Osteoblast (primary cell): ENCODE measurements at regions not wholly inside any gene's neighbourhood (a gene's known extent, or its start where the extent isn't known, plus 50 kb on each side); places are given as distances from the start of the nearest gene placed in this dataset.

Experiments used
- DNase-seq: peaks from one replicate; pipeline ENCODE4 v3.0.0; 2011; ENCODE audit warnings: low spot score, mixed read lengths; ENCODE audit not compliant: insufficient read length; ENCODE audit errors: missing footprints
- H2AFZ ChIP-seq: 2 replicates; pipeline ENCODE4 v1.6.0; 2011; ENCODE audit warnings: mild to moderate bottlenecking, low read length
- H3K27ac ChIP-seq: 2 replicates; pipeline ENCODE4 v1.5.1; 2011; ENCODE audit warnings: mild to moderate bottlenecking, low read depth, low read length, moderate library complexity
- H3K27me3 ChIP-seq: 2 replicates; pipeline ENCODE4 v1.6.0; 2012; ENCODE audit warnings: mild to moderate bottlenecking, control low read depth, inconsistent platforms, low read length, moderate library complexity; ENCODE audit not compliant: insufficient read depth
- H3K36me3 ChIP-seq: 2 replicates; pipeline ENCODE4 v1.5.1; 2011; ENCODE audit warnings: mild to moderate bottlenecking, low read length, control low read depth, moderate library complexity; ENCODE audit not compliant: insufficient read depth
- H3K4me1 ChIP-seq: 2 replicates; pipeline ENCODE4 v1.5.1; 2011; ENCODE audit warnings: mild to moderate bottlenecking, low read length, control low read depth, moderate library complexity; ENCODE audit not compliant: insufficient read depth
- H3K4me2 ChIP-seq: 2 replicates; pipeline ENCODE4 v1.6.0; 2011; ENCODE audit warnings: mild to moderate bottlenecking, low read length; ENCODE audit not compliant: insufficient read depth
- H3K4me3 ChIP-seq: fragments of 200-600 bp; sonication (generic); 3 replicates; pipeline ENCODE4 v1.5.1; 2012; ENCODE audit warnings: mild to moderate bottlenecking, low read length, inconsistent platforms; ENCODE audit not compliant: insufficient read depth
- H3K79me2 ChIP-seq: 2 replicates; pipeline ENCODE4 v1.6.0; 2012; ENCODE audit warnings: mild to moderate bottlenecking, low read length, control low read depth, inconsistent platforms; ENCODE audit not compliant: insufficient read depth
- H3K9me3 ChIP-seq: 2 replicates; pipeline ENCODE4 v1.5.1; 2011; ENCODE audit warnings: low read depth, low read length, control low read depth
- H4K20me1 ChIP-seq: 2 replicates; pipeline ENCODE4 v1.6.0; 2012; ENCODE audit warnings: mild to moderate bottlenecking, low read length, control low read depth; ENCODE audit not compliant: insufficient read depth
- CTCF ChIP-seq: IDR thresholded peaks from 2 replicates; pipeline ENCODE4 v1.5.1; 2011; ENCODE audit warnings: mild to moderate bottlenecking, low read depth, low read length, moderate library complexity; ENCODE audit errors: extremely low read depth

GRCh38 chr5:18805376-18805775 lies 1171.1 kb downstream of the TAF11L14 start:
- no peaks in the 10 kb centered on the region for H3K36me3 ChIP-seq
- H3K9me3 ChIP-seq, result peaks cover 4% of the 10 kb centered on the region
- TF ChIP-seq CTCF, result no peak
- DNase-seq, result no peak
- no peak overlapping the region for H2AFZ ChIP-seq
- no peaks in the 10 kb centered on the region for H3K27me3 ChIP-seq
- H4K20me1 ChIP-seq, result no peaks in the 10 kb centered on the region
- H3K4me2 ChIP-seq, result no peak overlapping the region
- no peaks in the 10 kb centered on the region for H3K79me2 ChIP-seq
- H3K4me1 ChIP-seq, result no peaks in the 10 kb centered on the region
- no peak overlapping the region for H3K27ac ChIP-seq
- no peak overlapping the region for H3K4me3 ChIP-seq

GRCh38 chr5:18807256-18808149 lies 1173.2 kb downstream of the TAF11L14 start:
- no peaks in the 10 kb centered on the region for H3K4me1 ChIP-seq
- no peaks in the 10 kb centered on the region for H3K36me3 ChIP-seq
- peaks cover 4% of the 10 kb centered on the region for H3K9me3 ChIP-seq
- no peaks in the 10 kb centered on the region for H4K20me1 ChIP-seq
- no peak overlapping the region for H3K4me2 ChIP-seq
- no peaks in the 10 kb centered on the region for H3K27me3 ChIP-seq
- H3K27ac ChIP-seq, result no peak overlapping the region
- H3K79me2 ChIP-seq, result no peaks in the 10 kb centered on the region
- no peak for TF ChIP-seq CTCF
- no peak for DNase-seq
- H2AFZ ChIP-seq, result no peak overlapping the region
- H3K4me3 ChIP-seq, result no peak overlapping the region

- Histone ChIP-seq H3K4me3 (no peak overlapping the region), H3K4me2 (no peak overlapping the region), H3K79me2 (no peaks in the 10 kb centered on the region), H3K27me3 (no peaks in the 10 kb centered on the region), H2AFZ (no peak overlapping the region), H3K9me3 (peaks cover 6% of the 10 kb centered on the region), H3K4me1 (no peaks in the 10 kb centered on the region), H3K36me3 (no peaks in the 10 kb centered on the region), H4K20me1 (no peaks in the 10 kb centered on the region), H3K27ac (no peak overlapping the region)
- TF ChIP-seq CTCF, result no peak
- DNase-seq, result no peak
Measured at GRCh38 chr5:18811661-18812060, 1176.3 kb downstream of the CDH18 start.

- no peak overlapping the region for H3K4me2 ChIP-seq
- no peak overlapping the region for H3K4me3 ChIP-seq
- no peak overlapping the region for H2AFZ ChIP-seq
- TF ChIP-seq CTCF, result no peak
- DNase-seq, result no peak
- no peaks in the 10 kb centered on the region for H3K36me3 ChIP-seq
- no peaks in the 10 kb centered on the region for H3K4me1 ChIP-seq
- no peaks in the 10 kb centered on the region for H3K9me3 ChIP-seq
- H4K20me1 ChIP-seq, result no peaks in the 10 kb centered on the region
- no peak overlapping the region for H3K27ac ChIP-seq
- no peaks in the 10 kb centered on the region for H3K79me2 ChIP-seq
- H3K27me3 ChIP-seq, result no peaks in the 10 kb centered on the region
Measured at GRCh38 chr5:18828351-18828750, 1159.6 kb downstream of the CDH18 start.
